ENCODE measurements at regions not wholly inside any gene's neighbourhood (a gene's known extent, or its start where the extent isn't known, plus 50 kb on each side); places are given as distances from the start of the nearest gene placed in this dataset.

DNA sequence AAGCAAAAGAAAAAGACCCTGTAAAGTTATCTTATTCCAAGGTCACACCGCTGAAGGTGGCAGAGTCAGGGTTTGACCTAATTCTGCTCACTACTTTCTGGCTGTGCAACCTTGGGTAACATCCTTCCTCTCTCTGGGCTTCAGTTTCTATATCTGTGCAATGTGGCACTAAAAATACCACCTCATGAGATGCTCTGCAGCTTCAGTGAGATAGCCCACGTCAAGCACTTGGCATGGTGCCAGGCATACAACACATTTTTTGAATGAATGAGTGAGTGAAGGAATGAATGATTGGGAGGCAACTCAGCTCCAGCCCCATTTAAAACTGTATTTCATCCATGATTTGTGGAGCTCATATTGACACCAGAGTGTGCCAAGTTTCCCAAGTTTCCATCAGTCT lies 62.3 kb downstream of the FOXI1 start:
- in situ Hi-C loops (cut with MboI; ENCODE audit: low pct_unique_long_range_greater_than_20kb, low sequenced_read_pairs, unreplicated experiment): no loop called here
- TF ChIP-seq, protein P1, sequence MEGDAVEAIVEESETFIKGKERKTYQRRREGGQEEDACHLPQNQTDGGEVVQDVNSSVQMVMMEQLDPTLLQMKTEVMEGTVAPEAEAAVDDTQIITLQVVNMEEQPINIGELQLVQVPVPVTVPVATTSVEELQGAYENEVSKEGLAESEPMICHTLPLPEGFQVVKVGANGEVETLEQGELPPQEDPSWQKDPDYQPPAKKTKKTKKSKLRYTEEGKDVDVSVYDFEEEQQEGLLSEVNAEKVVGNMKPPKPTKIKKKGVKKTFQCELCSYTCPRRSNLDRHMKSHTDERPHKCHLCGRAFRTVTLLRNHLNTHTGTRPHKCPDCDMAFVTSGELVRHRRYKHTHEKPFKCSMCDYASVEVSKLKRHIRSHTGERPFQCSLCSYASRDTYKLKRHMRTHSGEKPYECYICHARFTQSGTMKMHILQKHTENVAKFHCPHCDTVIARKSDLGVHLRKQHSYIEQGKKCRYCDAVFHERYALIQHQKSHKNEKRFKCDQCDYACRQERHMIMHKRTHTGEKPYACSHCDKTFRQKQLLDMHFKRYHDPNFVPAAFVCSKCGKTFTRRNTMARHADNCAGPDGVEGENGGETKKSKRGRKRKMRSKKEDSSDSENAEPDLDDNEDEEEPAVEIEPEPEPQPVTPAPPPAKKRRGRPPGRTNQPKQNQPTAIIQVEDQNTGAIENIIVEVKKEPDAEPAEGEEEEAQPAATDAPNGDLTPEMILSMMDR (IDR thresholded peaks at IDR 0.05; ENCODE audit: extremely low read depth, insufficient read depth, missing control alignments): no peak
- no peak for DNase-seq (ENCODE audit: low spot score)

DNA sequence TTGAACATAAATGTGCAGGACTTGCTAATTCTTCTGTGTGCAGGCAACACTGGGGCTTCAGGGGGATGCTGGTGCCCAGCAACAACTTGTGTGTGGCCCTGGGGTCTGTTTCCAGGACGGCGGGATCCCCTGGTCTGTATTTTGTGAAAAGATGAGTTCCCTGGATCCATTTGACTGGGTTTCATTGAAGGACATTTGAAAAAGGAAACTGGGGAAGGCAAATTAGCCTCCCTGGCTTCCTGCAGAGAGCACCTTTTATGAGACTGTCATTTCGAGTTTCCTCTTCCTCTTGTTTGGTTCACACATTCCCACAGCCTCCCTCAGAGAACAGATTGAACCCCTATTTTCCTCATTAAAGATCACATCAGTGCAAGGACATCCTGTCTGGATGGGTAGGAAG lies 63.1 kb downstream of the FOXI1 start:
- in situ Hi-C loops (cut with MboI; ENCODE audit: low pct_unique_long_range_greater_than_20kb, low sequenced_read_pairs, unreplicated experiment): no loop called here
- TF ChIP-seq, protein P1 (IDR thresholded peaks at IDR 0.05; ENCODE audit: extremely low read depth, insufficient read depth, missing control alignments): no peak
- DNase-seq (ENCODE audit: low spot score): no peak

DNA sequence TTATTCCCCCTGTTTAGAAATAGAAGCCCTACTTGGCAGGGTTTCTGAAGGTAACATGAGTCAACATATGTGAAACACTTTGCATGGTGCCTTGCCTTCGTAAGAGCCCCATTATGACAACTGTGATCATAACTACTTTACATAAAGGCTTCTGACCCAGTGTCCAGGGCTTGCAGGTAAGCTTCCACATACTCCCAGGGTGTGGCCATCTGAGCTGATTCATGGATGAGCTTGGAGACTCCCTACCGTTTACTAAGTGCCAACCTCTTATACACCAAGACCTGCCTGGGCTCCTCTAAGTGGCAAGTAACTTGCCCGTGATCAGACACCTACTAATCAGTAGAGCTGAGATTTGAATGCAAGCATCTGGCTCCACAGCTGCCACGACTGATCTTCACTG lies 62.8 kb upstream of the C5orf58 start:
- DNase-seq (ENCODE audit: low spot score): no peak
- in situ Hi-C loops (cut with MboI; ENCODE audit: low pct_unique_long_range_greater_than_20kb, low sequenced_read_pairs, unreplicated experiment): no loop called here
- TF ChIP-seq, protein P1 (IDR thresholded peaks at IDR 0.05; ENCODE audit: extremely low read depth, insufficient read depth, missing control alignments): no peak

DNA sequence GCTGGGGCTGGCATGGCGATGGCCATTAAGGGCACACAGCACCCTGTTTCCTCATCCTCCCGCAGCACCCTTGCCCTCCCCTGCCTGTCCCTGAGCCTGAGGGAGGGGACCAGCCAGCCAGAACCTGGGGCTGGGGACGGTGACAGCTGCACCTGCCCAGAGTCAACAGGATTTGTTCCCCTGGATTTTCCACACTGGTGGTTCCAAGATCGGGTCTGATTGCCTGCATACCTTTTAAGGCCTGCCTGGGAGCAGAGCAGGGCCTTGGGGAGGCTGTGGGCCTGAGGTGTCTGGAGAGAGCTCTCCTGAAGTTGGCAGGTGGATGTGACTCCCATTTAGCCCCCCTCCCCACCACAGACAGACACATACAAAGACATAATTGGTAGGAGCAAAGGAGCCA lies 61.0 kb upstream of the C5orf58 start:
- in situ Hi-C loops (cut with MboI; ENCODE audit: low pct_unique_long_range_greater_than_20kb, low sequenced_read_pairs, unreplicated experiment): no loop called here
- TF ChIP-seq, protein P1 (IDR thresholded peaks at IDR 0.05; ENCODE audit: extremely low read depth, insufficient read depth, missing control alignments): no peak
- DNase-seq (ENCODE audit: low spot score): no peak

DNA sequence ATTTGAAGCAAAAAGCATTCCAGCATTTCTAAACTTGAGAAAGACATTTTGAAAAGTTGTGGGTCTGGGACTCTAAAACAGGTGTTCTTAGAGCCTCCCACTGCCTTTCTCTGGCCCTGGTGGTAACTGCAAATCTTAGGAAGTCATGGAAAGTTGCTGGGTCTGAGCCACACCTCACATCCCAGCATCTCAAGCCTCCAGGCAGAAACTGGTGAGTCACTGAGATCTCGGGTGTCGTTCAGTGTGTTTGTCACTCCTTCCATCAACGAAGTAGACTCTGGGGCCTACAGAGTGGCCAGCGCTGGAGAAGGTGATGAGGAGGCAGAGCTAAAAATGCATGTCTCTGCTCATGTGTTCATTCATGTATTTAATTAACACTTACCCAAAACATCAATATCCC lies 59.6 kb upstream of the C5orf58 start:
- TF ChIP-seq, protein P1 (IDR thresholded peaks at IDR 0.05; ENCODE audit: extremely low read depth, insufficient read depth, missing control alignments): no peak
- DNase-seq (ENCODE audit: low spot score): no peak
- in situ Hi-C loops (cut with MboI; ENCODE audit: low pct_unique_long_range_greater_than_20kb, low sequenced_read_pairs, unreplicated experiment): no loop called here

DNA sequence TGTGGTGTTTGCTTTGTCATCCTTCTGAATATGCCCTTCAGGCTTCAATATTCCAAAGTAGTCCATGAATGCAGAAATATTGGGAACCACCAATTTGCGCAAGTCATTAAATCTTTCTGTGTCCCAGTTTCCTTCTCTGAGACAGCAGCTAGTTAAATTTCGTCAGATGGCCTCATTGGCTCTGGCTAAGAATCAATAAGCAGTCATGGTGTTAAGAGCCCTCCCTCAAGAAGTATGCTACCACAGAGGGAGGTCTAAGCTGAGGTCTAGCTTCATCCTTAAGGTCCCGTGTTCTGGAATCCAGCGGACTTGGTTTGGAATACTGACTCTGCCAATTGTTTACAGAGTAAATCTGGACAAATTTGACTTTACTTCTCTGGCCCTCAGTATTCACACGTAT lies 59.1 kb upstream of the C5orf58 start:
- in situ Hi-C loops (cut with MboI; ENCODE audit: low pct_unique_long_range_greater_than_20kb, low sequenced_read_pairs, unreplicated experiment): no loop called here
- TF ChIP-seq, protein P1 (IDR thresholded peaks at IDR 0.05; ENCODE audit: extremely low read depth, insufficient read depth, missing control alignments): no peak

DNA sequence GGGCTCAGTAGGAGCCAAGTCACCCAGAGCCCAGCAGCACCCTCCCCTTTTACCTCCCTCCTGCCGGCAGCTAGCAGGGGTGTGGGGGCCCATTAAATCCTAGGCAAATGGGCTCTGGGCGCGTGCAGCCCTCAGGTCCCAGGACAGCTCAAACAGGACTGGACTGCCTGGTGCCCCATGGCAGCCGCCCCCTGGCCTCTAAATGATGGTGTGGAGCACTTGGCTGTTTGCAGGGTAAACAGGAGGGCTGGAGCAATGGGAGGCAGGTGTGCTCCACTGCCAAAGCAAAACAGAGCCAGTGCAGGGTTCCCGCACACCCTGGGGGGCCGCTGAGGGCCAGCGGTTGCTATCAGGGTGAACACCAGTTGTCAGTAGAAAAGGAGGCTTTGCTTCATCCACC lies 55.9 kb upstream of the C5orf58 start:
- in situ Hi-C loops (cut with MboI; ENCODE audit: low pct_unique_long_range_greater_than_20kb, low sequenced_read_pairs, unreplicated experiment): no loop called here
- DNase-seq (ENCODE audit: low spot score): no peak
- TF ChIP-seq, protein P1 (IDR thresholded peaks at IDR 0.05; ENCODE audit: extremely low read depth, insufficient read depth, missing control alignments): no peak

More for the DNA sequence above, 59.1 kb upstream of the C5orf58 start:
- DNase-seq (ENCODE audit: low spot score): no peak
